HG03159 (cell line): ENCODE measurements at regions not wholly inside any gene's neighbourhood (a gene's known extent, or its start where the extent isn't known, plus 50 kb on each side); places are given as distances from the start of the nearest gene placed in this dataset.

Experiments used
- ATAC-seq: cut with Tn5 transposase; IDR thresholded peaks from one replicate; pipeline ENCODE4 v1.9.1; 2021; ENCODE audit warnings: mild to moderate bottlenecking, moderate library complexity; ENCODE audit not compliant: unreplicated experiment

- ATAC-seq: no peak
These were observed 88.6 kb upstream of the GGTLC1 start for GRCh38 chr20:24077145-24077544.

DNA sequence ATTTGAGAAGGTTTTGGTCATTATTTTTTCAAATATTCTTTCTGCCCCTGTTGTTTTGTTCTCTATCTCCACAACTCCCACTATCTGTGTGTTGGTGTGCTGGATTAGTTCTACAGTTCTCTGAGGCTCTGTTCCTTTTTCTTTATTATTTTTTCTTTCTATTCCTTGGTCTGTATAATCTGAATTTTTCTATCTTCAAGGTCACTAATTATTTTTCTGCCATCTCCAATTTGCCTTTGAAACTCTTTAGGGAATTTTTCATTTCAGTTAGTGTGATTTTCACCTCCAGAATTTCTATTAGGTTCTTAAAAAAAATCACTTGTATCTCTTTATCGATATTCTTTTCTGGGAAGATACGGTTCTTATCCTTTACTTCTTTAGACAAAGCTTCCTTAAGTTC lies 82.1 kb upstream of the GGTLC1 start:
- ATAC-seq: no peak

GRCh38 chr20:24066076-24066700 lies 77.6 kb upstream of the GGTLC1 start:
- no peak for ATAC-seq

- ATAC-seq: no peak
These were observed 76.3 kb upstream of the GGTLC1 start for GRCh38 chr20:24064915-24065314.

DNA sequence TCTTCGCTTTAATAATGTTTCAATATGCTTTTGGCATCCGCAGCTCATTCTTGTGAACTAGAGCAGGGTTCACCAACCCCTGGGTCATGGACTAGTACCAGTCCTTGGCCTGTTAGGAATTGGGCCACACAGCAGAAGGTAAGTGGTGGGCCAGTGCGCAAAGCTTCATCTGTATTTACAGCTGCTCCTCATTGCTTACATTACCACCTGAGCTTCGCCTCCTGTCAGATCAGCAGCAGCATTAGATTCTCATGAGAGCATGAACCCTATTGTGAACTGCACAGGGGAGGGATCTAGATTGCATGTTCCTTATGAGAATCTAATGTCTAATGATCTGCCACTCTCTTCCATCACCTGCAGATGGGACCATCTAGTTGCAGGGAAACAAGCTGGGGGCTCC lies 75.5 kb upstream of the GGTLC1 start:
- ATAC-seq: no peak

- no peak for ATAC-seq
These were observed 74.5 kb upstream of the GGTLC1 start for GRCh38 chr20:24063100-24063499.

DNA sequence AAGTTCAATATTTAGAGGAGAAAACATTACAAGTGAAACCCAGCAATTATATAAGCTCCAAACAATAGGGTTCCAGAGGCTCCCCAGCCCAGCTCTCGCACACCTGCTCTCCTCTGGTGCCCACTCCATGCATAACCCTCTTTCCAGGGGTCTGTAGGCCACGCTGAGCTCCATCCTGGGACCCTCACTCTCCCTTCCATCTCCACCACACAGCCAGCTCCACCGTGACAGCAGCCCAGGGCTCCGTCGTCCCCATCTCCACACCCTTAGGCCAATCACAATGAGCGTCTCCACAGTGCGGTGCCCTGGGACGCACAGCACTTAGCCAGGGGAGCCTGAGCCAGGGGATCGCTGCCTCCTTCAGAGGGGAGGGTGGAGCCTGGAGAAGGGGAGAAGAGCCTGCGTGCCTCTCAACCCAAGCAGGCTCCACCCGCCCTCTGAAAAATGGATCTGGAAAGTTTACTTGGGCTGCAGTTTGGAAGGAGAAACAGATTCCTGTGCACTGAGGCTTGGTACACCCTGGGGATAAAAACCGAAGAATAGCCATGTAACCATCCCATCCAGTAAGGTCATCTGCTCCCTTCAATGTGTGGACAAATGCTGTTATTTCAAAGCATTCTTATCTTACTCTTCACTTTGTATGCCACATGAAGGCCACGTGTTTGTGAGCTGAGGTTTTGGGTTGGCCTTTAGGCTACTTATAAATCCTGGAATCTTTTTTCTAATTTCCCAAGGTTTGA lies 72.4 kb upstream of the GGTLC1 start:
- ATAC-seq: no peak

DNA sequence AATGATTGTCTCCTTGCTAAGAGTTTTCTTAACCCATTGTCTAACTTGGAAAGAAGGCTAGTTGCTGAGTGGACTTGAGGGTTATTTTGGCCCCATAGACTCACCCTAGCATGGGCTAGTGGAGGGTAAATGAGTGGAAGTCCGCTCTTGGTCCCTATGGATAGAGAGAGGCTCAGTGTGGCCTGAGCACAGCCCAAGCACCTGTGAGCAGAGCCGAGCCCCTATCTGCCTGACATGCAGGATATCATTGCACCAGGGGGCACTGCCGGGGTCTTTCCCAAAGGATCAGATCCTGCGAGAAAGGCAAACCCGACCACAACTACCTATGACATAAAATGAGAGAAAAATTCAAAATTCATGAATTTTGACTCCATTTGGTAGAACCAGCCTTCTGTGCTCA lies 70.6 kb upstream of the GGTLC1 start:
- ATAC-seq: no peak

DNA sequence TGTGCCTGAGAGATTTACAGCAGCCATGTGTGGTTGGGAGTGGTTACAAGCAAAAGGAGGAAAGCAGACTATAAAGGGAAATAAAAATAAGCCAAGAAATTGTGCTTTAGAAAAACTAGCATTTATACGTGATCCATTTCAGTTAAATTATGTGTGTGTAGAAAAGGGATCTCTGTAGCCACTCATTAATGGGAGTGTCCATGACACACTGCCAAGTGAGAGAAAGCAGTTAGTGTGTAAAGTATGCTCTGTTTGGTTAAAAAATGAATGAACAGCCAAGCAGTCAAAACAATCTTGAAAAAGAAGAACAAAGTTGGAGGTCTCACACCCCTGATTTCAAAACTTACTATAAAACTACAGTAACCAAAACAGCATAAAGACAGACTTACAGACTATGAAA lies 67.9 kb upstream of the GGTLC1 start:
- ATAC-seq: no peak

- no peak for ATAC-seq
These were observed 64.2 kb upstream of the GGTLC1 start for GRCh38 chr20:24052599-24053275.

- no peak for ATAC-seq
These were observed 62.6 kb upstream of the GGTLC1 start for GRCh38 chr20:24051160-24051559.

- no peak for ATAC-seq
These were observed 61.5 kb upstream of the GGTLC1 start for GRCh38 chr20:24050119-24050518.

- no peak for ATAC-seq
These were observed 60.5 kb upstream of the GGTLC1 start for GRCh38 chr20:24049081-24049480.

GRCh38 chr20:24048024-24048611 lies 59.5 kb upstream of the GGTLC1 start:
- no peak for ATAC-seq

DNA sequence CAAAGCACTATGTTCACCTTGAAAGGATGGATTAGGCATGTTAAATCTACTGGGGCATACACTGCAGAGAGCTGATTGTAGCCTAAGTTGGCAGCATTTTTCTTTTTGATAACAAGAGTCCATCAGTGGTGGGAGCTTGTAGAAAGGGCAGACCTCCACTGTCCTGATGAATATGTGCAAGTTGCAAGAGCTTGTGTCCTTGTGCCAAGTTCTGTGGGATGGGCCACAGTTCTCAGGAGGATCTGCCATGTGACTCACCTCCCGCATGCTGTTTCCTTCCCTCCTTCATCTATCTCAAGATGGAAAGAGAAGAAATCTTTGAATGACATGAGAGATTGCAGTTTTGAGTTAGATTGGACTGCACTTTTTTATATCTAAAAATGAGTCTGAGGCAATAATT lies 58.3 kb upstream of the GGTLC1 start:
- no peak for ATAC-seq

DNA sequence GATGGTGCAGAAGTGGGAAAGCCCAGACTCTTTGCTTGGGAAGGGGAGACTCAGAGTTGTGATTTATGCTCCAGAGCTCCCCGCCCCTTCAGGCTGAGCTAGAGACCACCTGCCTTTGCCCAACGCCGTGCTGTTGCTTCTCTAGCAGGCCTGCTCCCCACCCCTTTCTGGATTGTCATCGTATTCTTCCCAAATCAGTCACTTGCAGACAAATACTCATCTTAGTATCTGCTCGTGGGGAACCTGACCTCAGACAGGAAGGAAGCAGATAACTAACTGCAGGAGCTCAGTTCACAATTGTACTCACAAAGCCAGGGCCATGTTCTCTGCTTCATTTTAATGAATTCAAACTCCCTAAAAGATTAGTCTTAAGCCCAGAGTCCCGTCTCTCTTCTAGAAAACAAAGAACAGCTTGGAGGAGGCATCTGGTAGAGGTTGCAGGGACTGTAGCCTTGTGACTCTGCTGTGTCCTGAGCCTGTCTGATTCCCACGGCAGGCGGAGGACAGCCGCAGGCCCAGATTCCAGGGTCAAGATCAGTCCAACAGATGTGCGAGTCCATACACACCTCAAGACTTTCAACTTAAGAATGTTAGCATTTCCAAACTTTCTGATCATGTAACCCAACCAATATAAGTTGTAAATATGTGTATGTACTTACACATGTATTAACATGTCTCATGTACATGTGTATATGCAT lies 57.2 kb upstream of the GGTLC1 start:
- ATAC-seq: no peak

DNA sequence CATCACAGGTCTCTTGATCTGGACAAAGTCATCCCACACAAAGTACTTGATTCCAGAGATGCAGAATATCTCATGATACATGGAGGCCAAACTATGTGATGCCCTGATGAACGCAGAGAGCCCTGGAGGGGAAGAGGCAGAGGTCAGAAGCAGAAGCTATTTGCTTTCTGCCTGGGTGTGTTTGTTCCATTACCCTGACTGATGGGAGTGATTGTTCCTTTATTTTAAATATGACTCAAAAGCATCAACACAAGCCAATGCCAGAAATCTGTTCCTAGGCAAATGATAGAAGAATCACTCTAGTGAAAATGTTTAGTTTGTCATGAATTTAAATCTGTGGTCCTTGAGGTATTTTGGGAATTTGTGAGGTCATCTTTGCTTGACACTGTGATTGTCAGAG lies 54.7 kb upstream of the GGTLC1 start:
- ATAC-seq: no peak

DNA sequence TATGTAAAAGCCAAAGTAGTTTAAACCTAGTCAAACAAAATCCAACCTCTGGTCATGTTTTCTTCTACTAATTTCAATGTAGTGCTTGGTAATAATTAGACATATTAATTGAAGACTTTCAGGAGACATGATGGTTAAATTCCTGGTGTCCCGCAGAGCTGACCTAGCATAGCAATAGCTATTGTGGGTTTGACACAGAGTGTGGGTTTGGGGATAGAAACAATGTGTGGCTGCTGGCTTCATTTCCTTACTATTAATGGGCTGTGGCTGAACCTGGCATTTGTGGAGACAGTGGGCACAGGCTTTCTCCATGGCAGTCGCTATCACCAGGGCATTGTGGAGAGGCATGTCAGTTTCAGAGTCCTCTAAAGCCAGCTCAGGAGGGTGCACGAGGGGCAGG lies 54.1 kb upstream of the GGTLC1 start:
- ATAC-seq: no peak

DNA sequence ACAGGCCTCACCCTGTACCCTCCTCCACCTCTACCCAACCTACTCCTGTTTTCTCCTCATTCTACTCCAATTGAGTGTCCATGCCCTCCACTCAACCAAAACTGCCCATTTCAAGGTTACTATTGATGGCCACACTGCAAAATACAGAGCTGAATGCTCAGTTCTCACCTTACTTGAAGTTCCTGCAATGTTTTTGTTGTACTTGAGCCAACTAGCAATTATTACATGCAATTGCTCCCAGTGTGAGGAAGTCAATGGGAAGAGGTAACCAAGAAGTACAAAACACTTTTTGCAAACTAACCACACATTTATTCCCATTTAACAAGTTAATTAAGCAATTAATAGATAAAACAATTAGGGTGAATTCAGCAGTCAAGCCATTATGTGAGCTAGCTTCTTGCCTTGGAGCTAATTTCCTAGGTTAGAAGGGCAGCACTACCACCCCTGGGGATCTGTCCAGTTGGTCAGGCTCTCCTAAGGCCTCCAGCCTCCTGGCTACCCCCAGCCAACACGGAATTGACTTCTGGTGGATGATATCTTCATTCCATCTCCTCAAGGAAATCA lies 52.4 kb upstream of the GGTLC1 start:
- no peak for ATAC-seq

- ATAC-seq: no peak
These were observed 50.6 kb upstream of the GGTLC1 start for GRCh38 chr20:24039196-24039595.
